H1 (cell line): ENCODE measurements at regions not wholly inside any gene's neighbourhood (a gene's known extent, or its start where the extent isn't known, plus 50 kb on each side); places are given as distances from the start of the nearest gene placed in this dataset.
"Not testable (repeated sequence)": the region's sequence is repeated elsewhere in the genome, so short reads cannot be mapped to it uniquely, and the experiment has no call there.

ENCODE experiments used
- CTCF ChIA-PET: fragments of 300-600 bp; sonication (Branson Sonifier 250); formaldehyde crosslinking; loops from one replicate; lab custom pipeline; 2021; ENCODE audit not compliant: partially characterized antibody; lab: Charles Lee
- POLR2A ChIA-PET: fragments of 300-600 bp; sonication (Branson Sonifier 250); formaldehyde crosslinking; loops from one replicate; lab custom pipeline; 2021; ENCODE audit warnings: inconsistent platforms; ENCODE audit not compliant: partially characterized antibody; lab: Charles Lee
- DNase-seq, 2 experiments: peaks; one replicate each; pipeline versions ENCODE4 v3.0.0 to v3.0.0-alpha.2; 2010 to 2022; ENCODE audit warnings: low spot score in 2 of 2, low read depth in 1 of 2, mixed read lengths in 1 of 2
- FAIRE-seq: peaks from 2 replicates; lab custom pipeline; 2011; peaks lifted over from hg19 to GRCh38; lab: Jason Lieb, UNC
- H2AFZ ChIP-seq: 2 replicates; pipeline ENCODE4 v1.8.1; 2012; ENCODE audit warnings: low read length, inconsistent platforms
- H2AK5ac ChIP-seq: 2 replicates; pipeline ENCODE4 v1.6.1; 2013; ENCODE audit warnings: low read depth, low read length
- H2BK120ac ChIP-seq: replicated peaks from 2 replicates; pipeline ENCODE3; 2013; ENCODE audit warnings: low read depth, low read length, inconsistent platforms
- H2BK12ac ChIP-seq: 2 replicates; pipeline ENCODE4 v1.6.1; 2013; ENCODE audit warnings: low read depth, low read length
- H2BK15ac ChIP-seq: 2 replicates; pipeline ENCODE4 v1.6.1; 2013; ENCODE audit warnings: low read length
- H2BK20ac ChIP-seq: 2 replicates; pipeline ENCODE4 v1.6.1; 2013; ENCODE audit warnings: low read length
- H2BK5ac ChIP-seq: 2 replicates; pipeline ENCODE4 v1.6.1; 2013; ENCODE audit warnings: low read depth, low read length
- H3K14ac ChIP-seq: 2 replicates; pipeline ENCODE4 v1.6.1; 2013; ENCODE audit warnings: inconsistent platforms; ENCODE audit not compliant: insufficient read length
- H3K18ac ChIP-seq: 2 replicates; pipeline ENCODE4 v1.6.1; 2013; ENCODE audit warnings: low read length; ENCODE audit errors: extremely low read depth
- H3K23ac ChIP-seq: 2 replicates; pipeline ENCODE4 v1.6.1; 2013; ENCODE audit warnings: inconsistent platforms; ENCODE audit not compliant: insufficient read length
- H3K23me2 ChIP-seq: 2 replicates; pipeline ENCODE4 v1.6.1; 2013; ENCODE audit warnings: low read depth, low read length
- H3K27ac ChIP-seq: 2 replicates; pipeline ENCODE4 v1.6.1; 2011; ENCODE audit warnings: low read depth, low read length, inconsistent platforms
- H3K27me3 ChIP-seq, 4 experiments: replicated peaks in 1 of 4; 1 replicate in 1 of 4; 2 replicates in 3 of 4; pipeline versions ENCODE4 v1.6.1 to v1.8.1; 2011 to 2013; ENCODE audit warnings: low read length in 3 of 4, mild to moderate bottlenecking in 3 of 4, inconsistent platforms in 2 of 4, mixed read lengths in 2 of 4, moderate library complexity in 1 of 4; ENCODE audit not compliant: control insufficient read depth in 3 of 4, insufficient read depth in 3 of 4; ENCODE audit errors: extremely low read depth in 1 of 4
- H3K36me3 ChIP-seq, 4 experiments: 2 replicates each; pipeline versions ENCODE4 v1.6.1 to v1.8.1; 2011 to 2013; ENCODE audit warnings: mild to moderate bottlenecking in 4 of 4, low read length in 3 of 4, moderate library complexity in 2 of 4, control low read depth in 1 of 4, inconsistent platforms in 1 of 4; ENCODE audit not compliant: insufficient read depth in 4 of 4, control insufficient read depth in 2 of 4
- H3K4ac ChIP-seq: replicated peaks from 2 replicates; pipeline ENCODE3; 2013; ENCODE audit warnings: low read length, low read depth, mixed read lengths, inconsistent platforms; ENCODE audit not compliant: insufficient read length
- H3K4me1 ChIP-seq, 4 experiments: replicated peaks in 1 of 4; 1 replicate in 1 of 4; 2 replicates in 3 of 4; pipeline versions ENCODE4 v1.6.1 to v1.8.1; 2011 to 2013; ENCODE audit warnings: low read length in 3 of 4, inconsistent platforms in 2 of 4, mixed read lengths in 1 of 4; ENCODE audit not compliant: insufficient read depth in 4 of 4, control insufficient read depth in 3 of 4
- H3K4me2 ChIP-seq, 2 experiments: 2 replicates each; pipeline versions ENCODE4 v1.6.1 to v1.8.1; 2011 to 2013; ENCODE audit warnings: low read depth in 2 of 2, low read length in 2 of 2, control low read depth in 1 of 2, inconsistent platforms in 1 of 2, mild to moderate bottlenecking in 1 of 2; ENCODE audit not compliant: insufficient read depth in 1 of 2
- H3K4me3 ChIP-seq, 4 experiments: fragments of 200-600, 300-600 bp in 1 of 4; sonication (generic), shearing (Covaris generic), sonication (Bioruptor Twin) in 1 of 4; 2 replicates each; pipeline versions ENCODE4 v1.5.1 to v1.8.1; 2011 to 2016; ENCODE audit warnings: low read length in 4 of 4, low read depth in 3 of 4, control low read depth in 2 of 4, inconsistent platforms in 2 of 4, mild to moderate bottlenecking in 2 of 4, mixed read lengths in 1 of 4, moderate library complexity in 1 of 4; ENCODE audit not compliant: insufficient read depth in 2 of 4; ENCODE audit errors: extremely low read depth in 1 of 4
- H3K56ac ChIP-seq: replicated peaks from 2 replicates; pipeline ENCODE3; 2013; ENCODE audit warnings: low read depth, mild to moderate bottlenecking, mixed read lengths, low read length, inconsistent platforms; ENCODE audit not compliant: insufficient read length
- H3K79me1 ChIP-seq: 2 replicates; pipeline ENCODE4 v1.6.1; 2013; ENCODE audit warnings: low read depth, low read length, control low read depth
- H3K79me2 ChIP-seq, 2 experiments: 2 replicates each; pipeline versions ENCODE4 v1.6.1 to v1.8.1; 2012 to 2013; ENCODE audit warnings: low read length in 2 of 2, mild to moderate bottlenecking in 2 of 2, inconsistent platforms in 1 of 2; ENCODE audit not compliant: insufficient read depth in 2 of 2, control insufficient read depth in 1 of 2
- H3K9ac ChIP-seq, 4 experiments: replicated peaks in 1 of 4; 1 replicate in 1 of 4; 2 replicates in 3 of 4; pipeline versions ENCODE4 v1.6.1 to v1.8.1; 2011 to 2013; ENCODE audit warnings: low read depth in 3 of 4, low read length in 3 of 4, control low read depth in 2 of 4, mild to moderate bottlenecking in 2 of 4, moderate library complexity in 2 of 4, inconsistent platforms in 1 of 4; ENCODE audit errors: extremely low read depth in 1 of 4
- H3K9me3 ChIP-seq, 2 experiments: 2 replicates each; pipeline versions ENCODE4 v1.6.1 to v1.8.1; 2012 to 2013; ENCODE audit warnings: mild to moderate bottlenecking in 2 of 2, moderate library complexity in 2 of 2, control low read depth in 1 of 2, inconsistent platforms in 1 of 2, low read depth in 1 of 2, low read length in 1 of 2, mixed read lengths in 1 of 2; ENCODE audit not compliant: insufficient read depth in 2 of 2
- H4K20me1 ChIP-seq, 2 experiments: replicated peaks in 1 of 2; 2 replicates each; pipeline versions ENCODE3 to v1.8.1; 2011 to 2013; ENCODE audit warnings: inconsistent platforms in 2 of 2, low read length in 2 of 2, mild to moderate bottlenecking in 1 of 2; ENCODE audit not compliant: insufficient read depth in 2 of 2, control insufficient read depth in 1 of 2
- H4K5ac ChIP-seq: 2 replicates; pipeline ENCODE4 v1.6.1; 2013; ENCODE audit warnings: low read length, low read depth, mixed read lengths, inconsistent platforms; ENCODE audit not compliant: insufficient read length
- H4K8ac ChIP-seq: 2 replicates; pipeline ENCODE4 v1.8.0; 2013; ENCODE audit warnings: mild to moderate bottlenecking, moderate library complexity, low read length, inconsistent platforms; ENCODE audit not compliant: insufficient read depth; ENCODE audit errors: extremely low read depth
- H4K91ac ChIP-seq: replicated peaks from 2 replicates; pipeline ENCODE3; 2013; ENCODE audit warnings: low read length, mixed read lengths, inconsistent platforms; ENCODE audit not compliant: insufficient read length
- WGBS, 2 experiments: shearing (Covaris generic) in 1 of 2; methylation state at CpG; one replicate each; pipeline versions ENCODE4 v1.1.6 to v1.1.7; 2013 to 2015; ENCODE audit warnings: low lambda C conversion rate in 2 of 2, mixed read lengths in 2 of 2, inconsistent platforms in 1 of 2, low coverage in 1 of 2, missing lambda C conversion rate in 1 of 2; ENCODE audit not compliant: insufficient replicate concordance in 2 of 2, insufficient coverage in 1 of 2, insufficient read length in 1 of 2; ENCODE audit errors: extremely low coverage in 1 of 2, missing lambda C conversion rate in 1 of 2; 5-methylcytosine and 5-hydroxymethylcytosine counted together

GRCh38 chr2:147139732-147140131 is 705.1 kb upstream of the ACVR2A start:
- H3K9ac ChIP-seq, DNase-seq, H3K18ac ChIP-seq, H3K4me3 ChIP-seq, CTCF ChIA-PET, H3K27ac ChIP-seq, H3K4me1 ChIP-seq, H3K14ac ChIP-seq, H3K4me2 ChIP-seq, H3K79me1 ChIP-seq, H3K36me3 ChIP-seq, H4K91ac ChIP-seq, H3K56ac ChIP-seq, FAIRE-seq, H2BK12ac ChIP-seq, H3K79me2 ChIP-seq, H2BK120ac ChIP-seq, H2AK5ac ChIP-seq, H4K8ac ChIP-seq, H3K4ac ChIP-seq, H2BK5ac ChIP-seq, H3K23ac ChIP-seq, H2AFZ ChIP-seq, H4K5ac ChIP-seq, H4K20me1 ChIP-seq, H3K27me3 ChIP-seq, H2BK15ac ChIP-seq, H3K23me2 ChIP-seq, H2BK20ac ChIP-seq, H3K9me3 ChIP-seq, POLR2A ChIA-PET: not testable (repeated sequence)
- WGBS, 2 experiments = 94% methylated on average over 2 of the region's 2 CpGs; no CpG with 5 or more reads in 1 of the 2 experiments
